HG03378 (cell line): ENCODE measurements at regions not wholly inside any gene's neighbourhood (a gene's known extent, or its start where the extent isn't known, plus 50 kb on each side); places are given as distances from the start of the nearest gene placed in this dataset.

ENCODE experiments used
- ATAC-seq: cut with Tn5 transposase; IDR thresholded peaks from one replicate; pipeline ENCODE4 v1.9.1; 2021; ENCODE audit warnings: mild to moderate bottlenecking, moderate library complexity; ENCODE audit not compliant: unreplicated experiment

GRCh38 chr2:147099845-147100244 lies 745.0 kb upstream of the ACVR2A start:
- no peak for ATAC-seq

DNA sequence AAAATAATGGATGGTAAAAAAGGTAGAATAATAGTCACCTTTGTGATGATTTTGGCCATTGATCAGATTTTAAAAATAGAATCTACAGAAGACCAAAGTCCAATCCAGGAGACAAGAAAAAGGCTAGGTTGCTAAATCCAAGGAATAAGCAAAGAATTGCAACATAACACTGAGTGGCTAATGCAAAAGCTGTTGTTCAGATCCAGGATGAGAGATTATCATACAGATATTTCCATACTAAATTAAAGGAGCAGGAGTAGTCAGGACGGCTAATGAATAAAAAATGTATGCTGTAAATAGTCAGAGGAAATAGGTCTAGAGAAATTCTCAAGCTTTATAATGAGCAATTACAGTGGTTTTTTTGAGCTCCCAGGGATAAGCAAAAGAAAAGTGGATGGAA lies 745.9 kb upstream of the ACVR2A start:
- ATAC-seq, result no peak

- no peak for ATAC-seq
Observed at GRCh38 chr2:147097747-147098146, 747.1 kb upstream of the ACVR2A start.

DNA sequence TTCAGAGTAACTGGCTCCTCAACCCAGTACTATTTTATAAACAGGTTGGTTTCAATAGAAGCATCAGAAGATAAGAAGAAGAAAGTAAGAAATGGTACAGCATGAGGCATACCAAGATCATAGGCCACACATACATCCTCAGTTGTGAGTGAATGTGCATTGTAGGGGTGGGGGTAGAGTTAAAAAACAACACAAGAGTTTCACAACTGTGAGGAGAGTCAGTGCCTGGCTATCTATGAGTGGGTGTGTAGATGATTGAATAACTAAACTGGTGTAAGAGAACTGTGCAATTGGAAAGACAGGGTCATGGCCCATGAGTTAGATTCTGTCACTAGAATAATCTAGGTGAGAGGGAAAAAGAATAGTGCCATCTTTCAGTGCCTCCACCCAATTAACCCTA lies 748.2 kb upstream of the ACVR2A start:
- peak; percentile 59 for ATAC-seq

DNA sequence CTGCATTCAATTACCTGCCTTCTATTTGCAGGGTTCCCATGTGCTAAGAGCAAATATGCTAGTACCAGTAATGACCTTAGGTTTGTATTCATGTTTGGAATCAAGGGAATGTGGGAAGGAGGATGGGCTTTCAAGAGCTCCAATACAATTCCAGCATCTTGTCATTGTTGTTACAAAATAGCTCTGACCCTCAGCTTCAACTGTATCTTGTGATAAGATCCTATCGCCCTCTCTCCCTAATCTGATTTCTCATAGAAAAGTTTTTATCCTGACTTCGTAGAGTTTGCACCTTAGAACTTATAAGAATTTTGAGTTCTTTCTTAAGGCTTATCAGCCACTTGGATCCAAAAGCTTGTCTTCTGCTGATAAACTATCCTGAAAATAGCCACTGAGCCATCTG lies 749.5 kb upstream of the ACVR2A start:
- ATAC-seq, result no peak

DNA sequence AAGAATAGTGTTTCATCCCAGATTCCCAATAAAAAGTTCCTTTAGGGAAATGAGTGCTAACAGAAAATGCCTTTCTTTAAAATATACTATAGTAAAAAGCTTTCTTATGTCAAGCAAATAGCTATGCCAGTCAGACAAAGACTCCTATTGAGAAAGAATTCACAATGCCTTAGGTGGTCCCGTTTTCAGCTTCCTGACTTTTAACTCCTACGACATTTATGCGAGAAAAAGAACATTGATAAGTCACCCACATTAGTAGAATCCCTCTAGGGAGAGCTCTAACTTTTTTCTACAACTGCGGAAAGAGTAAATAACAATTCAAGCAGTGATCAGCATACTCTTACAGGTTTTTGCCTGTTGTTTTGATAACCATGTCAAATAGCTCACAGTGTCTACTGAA lies 750.8 kb upstream of the ACVR2A start:
- no peak for ATAC-seq

GRCh38 chr2:147092266-147092665 lies 752.6 kb upstream of the ACVR2A start:
- no peak for ATAC-seq

- no peak for ATAC-seq
Observed at GRCh38 chr2:147091448-147091847, 753.4 kb upstream of the ACVR2A start.

GRCh38 chr2:147088871-147089270 lies 756.0 kb upstream of the ACVR2A start:
- no peak for ATAC-seq

DNA sequence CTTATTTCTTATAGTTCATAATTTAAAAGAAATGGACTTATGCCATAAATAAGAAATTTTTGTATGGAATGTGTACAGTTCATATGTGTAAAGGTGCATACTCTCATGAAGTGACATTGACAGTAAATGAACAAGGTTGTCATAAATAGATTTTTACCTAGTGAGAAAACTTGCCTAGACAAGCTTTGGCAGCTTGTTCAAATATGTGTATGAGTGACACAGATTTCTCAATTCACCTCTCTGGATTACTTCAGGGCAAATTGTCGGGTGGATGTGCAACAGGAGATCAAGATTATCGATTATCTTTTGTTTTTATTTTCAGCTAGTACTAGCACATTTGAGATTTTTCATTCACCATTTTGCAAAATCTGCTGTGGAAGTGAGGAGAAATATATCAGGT lies 758.1 kb upstream of the ACVR2A start:
- no peak for ATAC-seq

GRCh38 chr2:147083664-147084063 lies 761.2 kb upstream of the ACVR2A start:
- no peak for ATAC-seq

GRCh38 chr2:147082850-147083522 lies 761.8 kb upstream of the ACVR2A start:
- ATAC-seq, result peak; percentile 84

DNA sequence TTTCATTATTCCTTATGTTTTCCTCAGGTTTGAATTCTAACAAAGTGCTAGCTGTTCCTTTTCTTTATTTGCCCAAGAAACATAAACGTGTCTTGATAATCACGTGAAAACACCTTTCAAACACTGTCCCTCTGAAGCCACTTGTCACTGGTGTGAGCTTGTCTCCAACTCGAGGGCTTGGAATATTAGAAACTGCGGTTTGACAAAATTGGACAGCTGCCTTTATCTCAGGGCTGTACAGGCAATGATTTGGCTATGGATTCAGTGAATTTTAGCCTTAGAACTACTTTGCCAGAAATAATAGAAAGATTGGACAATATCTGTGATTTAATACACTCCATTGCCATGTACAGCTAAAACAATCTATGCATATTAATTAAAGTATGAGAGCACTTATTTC lies 763.0 kb upstream of the ACVR2A start:
- ATAC-seq, result no peak

DNA sequence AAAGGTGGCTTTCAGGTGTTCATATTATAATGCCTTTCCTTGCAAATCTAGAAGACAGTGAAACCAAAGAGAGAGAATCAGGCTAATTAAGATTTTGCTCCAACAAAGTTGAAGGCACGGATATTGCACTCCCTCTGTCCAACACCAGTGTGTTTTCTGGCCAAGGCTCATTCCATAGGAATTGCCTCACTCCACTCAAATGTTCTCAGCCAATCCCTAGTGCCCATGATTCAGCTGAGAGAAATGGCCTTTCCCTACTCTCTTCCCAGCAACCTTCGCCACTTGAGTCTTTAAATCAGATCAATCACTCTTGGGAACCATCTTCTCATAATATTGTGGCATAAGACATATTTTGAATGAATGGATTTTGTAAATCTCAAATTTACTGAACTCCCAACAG lies 768.2 kb upstream of the ACVR2A start:
- no peak for ATAC-seq

DNA sequence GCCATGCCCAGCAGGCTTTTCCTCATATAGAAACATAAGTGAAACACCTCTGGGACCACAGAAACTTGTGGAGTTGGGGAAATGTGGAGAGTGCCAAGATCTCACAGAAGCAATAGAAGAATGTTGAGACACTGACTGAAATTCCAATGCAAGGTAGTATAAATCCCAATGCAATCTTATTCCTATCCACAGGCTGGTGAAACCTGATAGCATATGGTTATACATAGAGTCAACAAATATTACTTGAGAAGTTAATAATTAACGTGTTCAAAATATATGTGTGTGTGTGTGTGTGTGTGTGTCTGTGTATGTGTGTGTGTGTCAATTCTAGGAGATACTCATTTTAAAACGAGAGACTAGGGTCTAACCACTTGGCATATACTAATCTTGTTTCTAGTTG lies 776.8 kb upstream of the ACVR2A start:
- no peak for ATAC-seq

GRCh38 chr2:147067136-147067535 lies 777.7 kb upstream of the ACVR2A start:
- ATAC-seq, result no peak

- ATAC-seq, result no peak
Observed at GRCh38 chr2:147062073-147062472, 782.8 kb upstream of the ACVR2A start.

DNA sequence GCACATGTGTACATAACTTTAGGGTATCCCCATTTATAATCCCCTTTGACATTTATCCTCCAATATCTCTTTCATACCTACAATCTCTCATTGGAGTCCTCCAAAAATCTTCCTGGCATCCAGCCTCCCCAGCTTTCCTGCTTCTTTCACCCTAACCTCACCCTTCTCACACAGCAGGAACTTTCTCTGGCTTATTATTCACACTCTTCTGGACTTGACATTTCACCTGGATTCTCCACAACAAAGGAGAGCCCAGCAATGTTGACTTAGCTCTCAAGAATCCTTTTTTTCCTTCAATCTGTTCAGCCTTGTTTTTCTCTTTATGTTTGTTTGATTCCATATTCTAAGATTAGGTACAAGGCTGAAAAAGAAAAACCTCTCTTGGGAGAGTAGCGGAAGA lies 783.6 kb upstream of the ACVR2A start:
- no peak for ATAC-seq

DNA sequence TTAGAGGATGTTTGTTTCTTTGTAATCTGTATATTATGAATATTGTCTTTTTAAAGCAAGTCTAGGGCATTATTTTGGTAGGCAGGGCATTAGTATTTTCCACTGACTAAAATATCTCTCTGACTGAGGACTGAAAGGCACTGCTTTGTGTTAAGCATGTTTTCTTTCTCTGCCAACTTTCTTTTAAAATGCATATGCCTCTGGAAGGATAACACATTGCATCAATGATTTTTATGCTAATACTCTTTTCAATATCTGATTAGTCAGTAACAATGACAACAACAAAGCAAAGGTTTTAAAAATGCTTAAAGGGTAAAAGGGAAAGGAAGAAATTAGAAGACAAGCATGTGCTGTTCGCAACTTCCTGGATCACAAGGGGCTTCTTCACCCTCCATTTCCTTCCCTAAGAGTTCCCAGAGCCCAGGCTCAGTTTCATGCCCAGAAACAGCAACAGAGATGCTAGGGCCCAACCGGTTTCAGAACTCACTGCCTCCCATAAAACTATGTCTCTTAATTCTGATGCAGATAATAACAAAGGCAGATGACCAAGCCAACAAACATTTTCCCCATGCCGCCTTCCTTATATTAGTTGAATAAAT lies 786.8 kb upstream of the ACVR2A start:
- no peak for ATAC-seq

GRCh38 chr2:147051814-147052213 lies 793.0 kb upstream of the ACVR2A start:
- no peak for ATAC-seq

DNA sequence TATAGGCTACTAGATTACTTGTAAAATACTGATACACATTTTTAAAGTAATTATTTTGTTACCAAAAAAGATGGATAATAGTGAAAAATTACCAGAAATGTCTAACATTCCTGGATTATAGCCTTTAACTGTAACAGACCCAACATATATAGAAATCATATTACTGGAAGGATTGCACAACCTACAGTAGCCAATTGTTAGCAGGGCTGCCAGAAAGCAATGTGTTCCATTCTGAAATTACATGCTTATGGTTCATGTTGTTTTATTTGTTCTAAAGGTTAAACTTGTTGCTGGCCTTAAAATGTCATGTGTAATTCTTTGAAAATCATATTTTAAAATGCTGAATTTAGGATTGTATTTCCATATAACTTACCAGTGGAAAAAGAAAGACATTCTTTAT lies 793.6 kb upstream of the ACVR2A start:
- no peak for ATAC-seq

GRCh38 chr2:147049957-147050356 lies 794.9 kb upstream of the ACVR2A start:
- no peak for ATAC-seq

GRCh38 chr2:147046473-147046872 lies 798.4 kb upstream of the ACVR2A start:
- no peak for ATAC-seq
